ENCODE measurements at regions not wholly inside any gene's neighbourhood (a gene's known extent, or its start where the extent isn't known, plus 50 kb on each side); places are given as distances from the start of the nearest gene placed in this dataset.

GRCh38 chr9:82513976-82514735, 525.6 kb downstream of the SPATA31D1 start:
- ATAC-seq (ENCODE audit: low read depth), result no peak
- Histone ChIP-seq H3K36me3 (ENCODE audit: low read depth) (no peaks in the 10 kb centered on the region), H3K4me3 (ENCODE audit: severe bottlenecking) (no peak overlapping the region), H3K9me3 (ENCODE audit: severe bottlenecking) (no peaks in the 10 kb centered on the region), H3K4me1 (ENCODE audit: insufficient read depth, poor library complexity, severe bottlenecking) (no peaks in the 10 kb centered on the region), H3K27ac (ENCODE audit: poor library complexity, severe bottlenecking) (no peak overlapping the region), H3K27me3 (ENCODE audit: insufficient read depth, poor library complexity, severe bottlenecking) (no peaks in the 10 kb centered on the region)
- TF ChIP-seq CTCF (IDR thresholded peaks at IDR 0.05; ENCODE audit: poor library complexity, severe bottlenecking), result no peak
- no peak for DNase-seq (ENCODE audit: low spot score)

- DNase-seq (ENCODE audit: low spot score) (no peak), ATAC-seq (ENCODE audit: low read depth) (no peak)
- TF ChIP-seq CTCF (IDR thresholded peaks at IDR 0.05; ENCODE audit: poor library complexity, severe bottlenecking), result no peak
- no peaks in the 10 kb centered on the region for H3K27me3 ChIP-seq (ENCODE audit: insufficient read depth, poor library complexity, severe bottlenecking)
- H3K4me3 ChIP-seq (ENCODE audit: severe bottlenecking), result no peak overlapping the region
- H3K36me3 ChIP-seq (ENCODE audit: low read depth), result no peaks in the 10 kb centered on the region
- no peaks in the 10 kb centered on the region for H3K9me3 ChIP-seq (ENCODE audit: severe bottlenecking)
- H3K4me1 ChIP-seq (ENCODE audit: insufficient read depth, poor library complexity, severe bottlenecking), result no peaks in the 10 kb centered on the region
- no peak overlapping the region for H3K27ac ChIP-seq (ENCODE audit: poor library complexity, severe bottlenecking)
These were observed 530.3 kb downstream of the SPATA31D1 start for GRCh38 chr9:82518868-82519267.

- ATAC-seq (ENCODE audit: low read depth) (no peak), DNase-seq (ENCODE audit: low spot score) (no peak)
- no peak for TF ChIP-seq CTCF (IDR thresholded peaks at IDR 0.05; ENCODE audit: poor library complexity, severe bottlenecking)
- no peaks in the 10 kb centered on the region for H3K9me3 ChIP-seq (ENCODE audit: severe bottlenecking)
- no peaks in the 10 kb centered on the region for H3K36me3 ChIP-seq (ENCODE audit: low read depth)
- H3K27me3 ChIP-seq (ENCODE audit: insufficient read depth, poor library complexity, severe bottlenecking), result no peaks in the 10 kb centered on the region
- H3K4me3 ChIP-seq (ENCODE audit: severe bottlenecking), result no peak overlapping the region
- no peak overlapping the region for H3K27ac ChIP-seq (ENCODE audit: poor library complexity, severe bottlenecking)
- H3K4me1 ChIP-seq (ENCODE audit: insufficient read depth, poor library complexity, severe bottlenecking), result no peaks in the 10 kb centered on the region
These were observed 530.8 kb downstream of the SPATA31D1 start for GRCh38 chr9:82519332-82519731.

- no peaks in the 10 kb centered on the region for H3K4me1 ChIP-seq (ENCODE audit: insufficient read depth, poor library complexity, severe bottlenecking)
- ATAC-seq (ENCODE audit: low read depth) (no peak), DNase-seq (ENCODE audit: low spot score) (no peak)
- no peak overlapping the region for H3K27ac ChIP-seq (ENCODE audit: poor library complexity, severe bottlenecking)
- H3K27me3 ChIP-seq (ENCODE audit: insufficient read depth, poor library complexity, severe bottlenecking), result no peaks in the 10 kb centered on the region
- H3K4me3 ChIP-seq (ENCODE audit: severe bottlenecking), result no peak overlapping the region
- no peak for TF ChIP-seq CTCF (IDR thresholded peaks at IDR 0.05; ENCODE audit: poor library complexity, severe bottlenecking)
- H3K36me3 ChIP-seq (ENCODE audit: low read depth), result no peaks in the 10 kb centered on the region
- H3K9me3 ChIP-seq (ENCODE audit: severe bottlenecking), result no peaks in the 10 kb centered on the region
These were observed 535.8 kb downstream of the SPATA31D1 start for GRCh38 chr9:82524407-82524806.

- Histone ChIP-seq H3K4me1 (ENCODE audit: insufficient read depth, poor library complexity, severe bottlenecking) (no peaks in the 10 kb centered on the region), H3K27ac (ENCODE audit: poor library complexity, severe bottlenecking) (no peak overlapping the region), H3K4me3 (ENCODE audit: severe bottlenecking) (no peak overlapping the region), H3K9me3 (ENCODE audit: severe bottlenecking) (no peaks in the 10 kb centered on the region), H3K27me3 (ENCODE audit: insufficient read depth, poor library complexity, severe bottlenecking) (no peaks in the 10 kb centered on the region), H3K36me3 (ENCODE audit: low read depth) (no peaks in the 10 kb centered on the region)
- ATAC-seq (ENCODE audit: low read depth) (no peak), DNase-seq (ENCODE audit: low spot score) (no peak)
- no peak for TF ChIP-seq CTCF (IDR thresholded peaks at IDR 0.05; ENCODE audit: poor library complexity, severe bottlenecking)
These were observed 536.4 kb downstream of the RASEF start for GRCh38 chr9:82526577-82526976.

All from RWPE2 (cell line).